Natural killer cell treated with Interleukin-12 subunit alpha and Interleukin-12 subunit beta and Interleukin-15 and Interleukin-18, amount 100 ng/mL, for 72 hours (primary cell): ENCODE measurements at regions not wholly inside any gene's neighbourhood (a gene's known extent, or its start where the extent isn't known, plus 50 kb on each side); places are given as distances from the start of the nearest gene placed in this dataset.

Source experiments
- ATAC-seq, 2 donors: fragments of 150-1000 bp; cut with Tn5 transposase in 1 of 2; sonication (Bioruptor Pico), chemical (Tn5 transposase) in 1 of 2; 2 replicates each; pipeline ENCODE4 v1.10.0; 2021
- DNase-seq: peaks from one replicate; pipeline ENCODE4 v3.0.0; 2022; ENCODE audit warnings: low spot score
- H3K27ac Mint-ChIP-seq, 2 donors: 1 replicate in 1 of 2; 2 replicates in 1 of 2; pipeline ENCODE4 v1.8.0; 2022; ENCODE audit warnings: mixed read lengths in 2 of 2, mild to moderate bottlenecking in 1 of 2, moderate library complexity in 1 of 2
- H3K27me3 Mint-ChIP-seq, 2 donors: 1 replicate in 1 of 2; 2 replicates in 1 of 2; pipeline ENCODE4 v1.8.0; 2022; ENCODE audit warnings: mixed read lengths in 2 of 2
- H3K36me3 Mint-ChIP-seq: one replicate; pipeline ENCODE4 v1.8.0; 2022; ENCODE audit warnings: mixed read lengths
- H3K4me1 Mint-ChIP-seq, 2 donors: 1 replicate in 1 of 2; 2 replicates in 1 of 2; pipeline ENCODE4 v1.8.0; 2022; ENCODE audit warnings: low read depth in 2 of 2, mixed read lengths in 2 of 2, mild to moderate bottlenecking in 1 of 2
- H3K4me3 Mint-ChIP-seq: one replicate; pipeline ENCODE4 v1.8.0; 2022; ENCODE audit warnings: mixed read lengths
- H3K9me3 Mint-ChIP-seq: 2 replicates; pipeline ENCODE4 v1.8.0; 2022; ENCODE audit warnings: mixed read lengths

- Mint-ChIP-seq H3K36me3 (no peaks in the 10 kb centered on the region), H3K9me3 (no peaks in the 10 kb centered on the region), H3K27me3 (peaks cover 3 to 9% of the 10 kb centered on the region in 2 donors), H3K27ac (no peak overlapping the region), H3K4me3 (no peak overlapping the region), H3K4me1 (peaks cover 7 to 9% of the 10 kb centered on the region in 2 donors)
- no peak for DNase-seq
- no peak for ATAC-seq
These were observed 206.0 kb downstream of the NCK2 start for GRCh38 chr2:105950521-105951383.

- Mint-ChIP-seq H3K4me3 (no peak overlapping the region), H3K36me3 (no peaks in the 10 kb centered on the region), H3K9me3 (no peaks in the 10 kb centered on the region), H3K4me1 (no peaks in the 10 kb centered on the region), H3K27me3 (peaks cover 6 to 8% of the 10 kb centered on the region in 2 donors), H3K27ac (no peak overlapping the region)
- DNase-seq (no peak), ATAC-seq (no peak)
These were observed 199.3 kb downstream of the NCK2 start for GRCh38 chr2:105943977-105944376.
